GM23338 (cell line): ENCODE measurements at regions not wholly inside any gene's neighbourhood (a gene's known extent, or its start where the extent isn't known, plus 50 kb on each side); places are given as distances from the start of the nearest gene placed in this dataset.

ENCODE experiments used
- CREB1 ChIP-seq: fragments of 250-450 bp; sonication (Bioruptor Pico); IDR thresholded peaks from 2 replicates; pipeline ENCODE4 v1.5.0; 2020; ENCODE audit warnings: low read depth, mild to moderate bottlenecking, moderate library complexity
- EZH2 ChIP-seq: fragments of 200-600 bp; sonication (generic); IDR thresholded peaks from one replicate; pipeline ENCODE4 v1.8.0; 2017; ENCODE audit warnings: antibody characterized with exemption, mild to moderate bottlenecking, low read depth; ENCODE audit not compliant: unreplicated experiment
- EZH2phosphoT487 ChIP-seq: fragments of 200-600 bp; sonication (generic); IDR thresholded peaks from one replicate; pipeline ENCODE4 v1.8.1; 2018; ENCODE audit warnings: antibody characterized with exemption; ENCODE audit not compliant: unreplicated experiment
- JUNB ChIP-seq: IDR thresholded peaks from one replicate; pipeline ENCODE4 v1.6.1; 2016; ENCODE audit warnings: antibody characterized with exemption; ENCODE audit not compliant: unreplicated experiment
- POLR2AphosphoS5 ChIP-seq: IDR thresholded peaks from 2 replicates; pipeline ENCODE4 v1.6.1; 2016; ENCODE audit warnings: antibody characterized with exemption, low read depth
- STAT1 ChIP-seq: IDR thresholded peaks from one replicate; pipeline ENCODE4 v1.6.1; 2016; ENCODE audit warnings: antibody characterized with exemption; ENCODE audit not compliant: unreplicated experiment
- ZNF114 ChIP-seq: fragments of 250-450 bp; sonication (Bioruptor Pico); IDR thresholded peaks from 2 replicates; pipeline ENCODE4 v1.5.0; 2020; ENCODE audit warnings: mild to moderate bottlenecking, moderate library complexity
- ZNF331 ChIP-seq: fragments of 250-450 bp; sonication (Bioruptor Pico); IDR thresholded peaks from 2 replicates; pipeline ENCODE4 v1.5.0; 2020; ENCODE audit warnings: low read depth, mild to moderate bottlenecking, moderate library complexity
- TF ChIP-seq, protein P1 (sequence below), 2 experiments: fragments of 200-600 bp in 1 of 2; sonication (generic) in 1 of 2; conservative IDR thresholded peaks; 2 replicates each; pipeline versions ENCODE4 v1.5.1 to v1.6.1; 2016 to 2017; ENCODE audit warnings: antibody characterized with exemption in 2 of 2, low read depth in 2 of 2, mild to moderate bottlenecking in 2 of 2, moderate library complexity in 1 of 2
- TF ChIP-seq, protein P2 (sequence below): IDR thresholded peaks from one replicate; pipeline ENCODE4 v1.6.1; 2018; ENCODE audit warnings: antibody characterized with exemption; ENCODE audit not compliant: unreplicated experiment
- TF ChIP-seq, protein P3 (sequence below): IDR thresholded peaks from 2 replicates; pipeline ENCODE4 v1.6.1; 2016; ENCODE audit warnings: antibody characterized with exemption

DNA sequence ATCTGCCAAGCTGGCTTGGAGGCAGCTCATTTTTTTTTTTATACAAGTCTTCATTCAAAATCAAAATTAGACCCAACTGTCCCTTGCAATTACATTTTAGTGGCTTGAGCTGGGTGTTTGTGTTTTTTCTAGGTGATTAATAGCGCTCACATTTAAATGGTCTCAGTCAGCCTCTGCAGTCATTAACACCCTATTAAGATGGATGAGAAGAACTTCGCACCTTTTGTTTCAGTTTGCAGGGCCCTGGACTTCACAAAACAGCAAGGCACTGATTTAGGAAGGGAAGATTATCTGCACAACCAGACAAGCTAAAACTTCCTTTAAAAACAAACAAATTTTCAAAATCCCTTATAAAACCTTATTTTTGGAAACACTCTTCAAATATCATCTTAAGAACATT, 374.8 kb downstream of the EFNA5 start:
- TF ChIP-seq, protein P1, sequence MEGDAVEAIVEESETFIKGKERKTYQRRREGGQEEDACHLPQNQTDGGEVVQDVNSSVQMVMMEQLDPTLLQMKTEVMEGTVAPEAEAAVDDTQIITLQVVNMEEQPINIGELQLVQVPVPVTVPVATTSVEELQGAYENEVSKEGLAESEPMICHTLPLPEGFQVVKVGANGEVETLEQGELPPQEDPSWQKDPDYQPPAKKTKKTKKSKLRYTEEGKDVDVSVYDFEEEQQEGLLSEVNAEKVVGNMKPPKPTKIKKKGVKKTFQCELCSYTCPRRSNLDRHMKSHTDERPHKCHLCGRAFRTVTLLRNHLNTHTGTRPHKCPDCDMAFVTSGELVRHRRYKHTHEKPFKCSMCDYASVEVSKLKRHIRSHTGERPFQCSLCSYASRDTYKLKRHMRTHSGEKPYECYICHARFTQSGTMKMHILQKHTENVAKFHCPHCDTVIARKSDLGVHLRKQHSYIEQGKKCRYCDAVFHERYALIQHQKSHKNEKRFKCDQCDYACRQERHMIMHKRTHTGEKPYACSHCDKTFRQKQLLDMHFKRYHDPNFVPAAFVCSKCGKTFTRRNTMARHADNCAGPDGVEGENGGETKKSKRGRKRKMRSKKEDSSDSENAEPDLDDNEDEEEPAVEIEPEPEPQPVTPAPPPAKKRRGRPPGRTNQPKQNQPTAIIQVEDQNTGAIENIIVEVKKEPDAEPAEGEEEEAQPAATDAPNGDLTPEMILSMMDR (conservative IDR thresholded peaks at IDR 0.05; ENCODE audit: low read depth in 2 of 2) = no peak
- TF ChIP-seq EZH2 (no peak), POLR2AphosphoS5 (no peak), ZNF114 (CRISPR knock-in tag) (no peak), STAT1 (no peak), JUNB (no peak), EZH2phosphoT487 (no peak), CREB1 (CRISPR knock-in tag) (no peak), ZNF331 (CRISPR knock-in tag) (no peak)
- TF ChIP-seq, protein P2, sequence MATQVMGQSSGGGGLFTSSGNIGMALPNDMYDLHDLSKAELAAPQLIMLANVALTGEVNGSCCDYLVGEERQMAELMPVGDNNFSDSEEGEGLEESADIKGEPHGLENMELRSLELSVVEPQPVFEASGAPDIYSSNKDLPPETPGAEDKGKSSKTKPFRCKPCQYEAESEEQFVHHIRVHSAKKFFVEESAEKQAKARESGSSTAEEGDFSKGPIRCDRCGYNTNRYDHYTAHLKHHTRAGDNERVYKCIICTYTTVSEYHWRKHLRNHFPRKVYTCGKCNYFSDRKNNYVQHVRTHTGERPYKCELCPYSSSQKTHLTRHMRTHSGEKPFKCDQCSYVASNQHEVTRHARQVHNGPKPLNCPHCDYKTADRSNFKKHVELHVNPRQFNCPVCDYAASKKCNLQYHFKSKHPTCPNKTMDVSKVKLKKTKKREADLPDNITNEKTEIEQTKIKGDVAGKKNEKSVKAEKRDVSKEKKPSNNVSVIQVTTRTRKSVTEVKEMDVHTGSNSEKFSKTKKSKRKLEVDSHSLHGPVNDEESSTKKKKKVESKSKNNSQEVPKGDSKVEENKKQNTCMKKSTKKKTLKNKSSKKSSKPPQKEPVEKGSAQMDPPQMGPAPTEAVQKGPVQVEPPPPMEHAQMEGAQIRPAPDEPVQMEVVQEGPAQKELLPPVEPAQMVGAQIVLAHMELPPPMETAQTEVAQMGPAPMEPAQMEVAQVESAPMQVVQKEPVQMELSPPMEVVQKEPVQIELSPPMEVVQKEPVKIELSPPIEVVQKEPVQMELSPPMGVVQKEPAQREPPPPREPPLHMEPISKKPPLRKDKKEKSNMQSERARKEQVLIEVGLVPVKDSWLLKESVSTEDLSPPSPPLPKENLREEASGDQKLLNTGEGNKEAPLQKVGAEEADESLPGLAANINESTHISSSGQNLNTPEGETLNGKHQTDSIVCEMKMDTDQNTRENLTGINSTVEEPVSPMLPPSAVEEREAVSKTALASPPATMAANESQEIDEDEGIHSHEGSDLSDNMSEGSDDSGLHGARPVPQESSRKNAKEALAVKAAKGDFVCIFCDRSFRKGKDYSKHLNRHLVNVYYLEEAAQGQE = no peak
- TF ChIP-seq, protein P3, sequence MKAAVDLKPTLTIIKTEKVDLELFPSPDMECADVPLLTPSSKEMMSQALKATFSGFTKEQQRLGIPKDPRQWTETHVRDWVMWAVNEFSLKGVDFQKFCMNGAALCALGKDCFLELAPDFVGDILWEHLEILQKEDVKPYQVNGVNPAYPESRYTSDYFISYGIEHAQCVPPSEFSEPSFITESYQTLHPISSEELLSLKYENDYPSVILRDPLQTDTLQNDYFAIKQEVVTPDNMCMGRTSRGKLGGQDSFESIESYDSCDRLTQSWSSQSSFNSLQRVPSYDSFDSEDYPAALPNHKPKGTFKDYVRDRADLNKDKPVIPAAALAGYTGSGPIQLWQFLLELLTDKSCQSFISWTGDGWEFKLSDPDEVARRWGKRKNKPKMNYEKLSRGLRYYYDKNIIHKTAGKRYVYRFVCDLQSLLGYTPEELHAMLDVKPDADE = no peak
